Type B pancreatic cell (in vitro differentiated cells): ENCODE measurements at regions not wholly inside any gene's neighbourhood (a gene's known extent, or its start where the extent isn't known, plus 50 kb on each side); places are given as distances from the start of the nearest gene placed in this dataset.

Source experiments
- DNase-seq: peaks from one replicate; pipeline ENCODE4 v3.0.0; 2021; ENCODE audit warnings: mixed read lengths; ENCODE audit not compliant: unreplicated experiment; ENCODE audit errors: extremely low spot score
- H3K27ac Mint-ChIP-seq: 2 replicates; pipeline ENCODE4 v1.8.0; 2021; ENCODE audit warnings: mild to moderate bottlenecking, mixed read lengths
- H3K27me3 Mint-ChIP-seq: 2 replicates; pipeline ENCODE4 v1.8.0; 2021; ENCODE audit warnings: mixed read lengths
- H3K36me3 Mint-ChIP-seq: 2 replicates; pipeline ENCODE4 v1.8.0; 2021; ENCODE audit warnings: mixed read lengths
- H3K4me1 Mint-ChIP-seq: one replicate; pipeline ENCODE4 v1.8.0; 2021; ENCODE audit warnings: mixed read lengths; ENCODE audit not compliant: unreplicated experiment
- H3K4me3 Mint-ChIP-seq: 2 replicates; pipeline ENCODE4 v1.8.0; 2021; ENCODE audit warnings: mild to moderate bottlenecking, mixed read lengths
- H3K9me3 Mint-ChIP-seq: 2 replicates; pipeline ENCODE4 v1.8.0; 2021; ENCODE audit warnings: mixed read lengths
- CTCF ChIP-seq: fragments of 200-600 bp; sonication (generic); conservative IDR thresholded peaks from 2 replicates; pipeline ENCODE4 v1.5.0; 2021; ENCODE audit warnings: antibody characterized with exemption, mild to moderate bottlenecking

GRCh38 chr14:61140872-61141271 is 140.3 kb downstream of the TMEM30B start:
- no peak for TF ChIP-seq CTCF
- H3K9me3 Mint-ChIP-seq = peaks cover 32% of the 10 kb centered on the region
- no peak for DNase-seq
- H3K27ac Mint-ChIP-seq = no peak overlapping the region
- no peak overlapping the region for H3K4me3 Mint-ChIP-seq
- H3K36me3 Mint-ChIP-seq = peaks cover 14% of the 10 kb centered on the region
- peaks cover 11% of the 10 kb centered on the region for H3K4me1 Mint-ChIP-seq
- H3K27me3 Mint-ChIP-seq = no peaks in the 10 kb centered on the region

GRCh38 chr14:61140271-61140670 is 140.9 kb downstream of the TMEM30B start:
- peaks cover 18% of the 10 kb centered on the region for H3K36me3 Mint-ChIP-seq
- TF ChIP-seq CTCF = no peak
- H3K27me3 Mint-ChIP-seq = no peaks in the 10 kb centered on the region
- no peak overlapping the region for H3K4me3 Mint-ChIP-seq
- DNase-seq = no peak
- peaks cover 7% of the 10 kb centered on the region for H3K4me1 Mint-ChIP-seq
- H3K27ac Mint-ChIP-seq = no peak overlapping the region
- peaks cover 38% of the 10 kb centered on the region for H3K9me3 Mint-ChIP-seq

DNA sequence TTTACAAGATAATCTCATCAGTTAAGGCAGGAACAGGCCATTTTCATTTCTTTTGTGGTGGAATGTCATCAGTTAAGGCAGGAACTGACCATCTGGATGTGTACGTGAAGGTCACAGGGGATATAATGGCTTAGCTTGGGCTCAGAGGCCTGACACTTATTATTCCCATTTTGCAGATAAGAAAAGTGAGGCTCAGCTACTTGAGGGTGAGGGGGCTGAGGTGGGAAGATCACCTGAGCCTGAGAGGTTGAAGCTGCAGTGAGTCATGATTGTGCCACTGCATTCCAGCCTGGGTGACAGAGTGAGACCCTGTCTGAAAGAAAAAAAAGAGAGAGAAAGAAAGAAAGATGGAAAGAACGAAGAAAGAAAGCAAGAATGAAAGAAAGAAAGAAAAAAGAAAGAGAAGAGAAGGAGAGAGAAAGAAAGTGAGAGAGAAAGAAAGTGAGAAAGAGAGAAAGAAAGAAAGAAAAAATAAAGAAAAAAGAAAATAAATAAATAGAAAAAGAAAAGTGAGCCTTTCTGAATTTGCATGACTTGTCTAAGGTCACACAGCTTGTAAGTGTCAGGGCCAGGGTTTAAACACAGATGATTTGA is 142.0 kb downstream of the TMEM30B start:
- H3K9me3 Mint-ChIP-seq = peaks cover 35% of the 10 kb centered on the region
- no peak for TF ChIP-seq CTCF
- peaks cover 13% of the 10 kb centered on the region for H3K36me3 Mint-ChIP-seq
- no peaks in the 10 kb centered on the region for H3K4me1 Mint-ChIP-seq
- no peak for DNase-seq
- no peak overlapping the region for H3K27ac Mint-ChIP-seq
- no peak overlapping the region for H3K4me3 Mint-ChIP-seq
- no peaks in the 10 kb centered on the region for H3K27me3 Mint-ChIP-seq

DNA sequence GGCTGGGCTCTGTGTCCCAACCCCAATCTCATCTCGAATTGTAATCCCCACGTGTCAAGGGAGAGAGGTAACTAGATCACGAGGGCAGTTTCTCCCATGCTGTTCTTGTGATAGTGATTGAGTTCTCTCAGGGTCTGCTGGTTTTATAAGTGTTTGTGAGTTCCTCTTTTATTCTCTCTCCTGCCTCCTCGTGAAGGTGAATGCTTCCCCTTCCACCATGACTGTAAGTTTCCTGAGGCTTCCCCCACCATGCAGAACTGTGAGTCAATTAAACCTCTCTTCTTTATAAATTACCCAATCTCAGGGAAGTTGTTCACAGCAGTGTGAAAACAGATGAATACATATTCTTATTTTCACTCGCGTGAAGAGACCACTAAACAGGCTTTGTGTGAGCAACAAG is 148.2 kb downstream of the TMEM30B start:
- Mint-ChIP-seq H3K27ac (no peak overlapping the region), H3K4me3 (no peak overlapping the region), H3K27me3 (no peaks in the 10 kb centered on the region), H3K9me3 (peaks cover 21% of the 10 kb centered on the region), H3K36me3 (peaks cover 7% of the 10 kb centered on the region), H3K4me1 (peaks cover 13% of the 10 kb centered on the region)
- DNase-seq = no peak
- no peak for TF ChIP-seq CTCF

DNA sequence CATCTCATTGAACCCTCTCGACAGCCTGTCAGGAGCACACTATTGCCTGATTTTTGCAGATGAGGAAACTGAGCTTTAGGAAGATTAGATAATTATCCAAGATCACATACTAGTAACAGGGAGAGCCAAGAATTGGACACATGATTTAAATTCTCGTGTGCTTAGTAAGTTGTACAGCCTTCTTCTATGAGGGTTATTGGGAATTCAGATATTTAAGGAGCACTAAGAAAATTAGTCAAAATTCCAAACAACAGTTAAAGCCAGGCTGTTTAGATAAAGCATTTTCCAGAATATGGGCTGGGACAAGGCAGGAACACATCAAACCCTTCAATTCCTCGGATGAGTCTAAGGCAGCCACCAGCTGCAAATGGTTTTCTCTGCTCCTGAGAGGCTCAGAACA is 148.8 kb downstream of the TMEM30B start:
- no peak overlapping the region for H3K4me3 Mint-ChIP-seq
- no peak overlapping the region for H3K27ac Mint-ChIP-seq
- DNase-seq = no peak
- no peak for TF ChIP-seq CTCF
- H3K27me3 Mint-ChIP-seq = no peaks in the 10 kb centered on the region
- peaks cover 7% of the 10 kb centered on the region for H3K36me3 Mint-ChIP-seq
- H3K4me1 Mint-ChIP-seq = peaks cover 14% of the 10 kb centered on the region
- H3K9me3 Mint-ChIP-seq = peaks cover 15% of the 10 kb centered on the region
